HS-5 (cell line): ENCODE measurements at regions not wholly inside any gene's neighbourhood (a gene's known extent, or its start where the extent isn't known, plus 50 kb on each side); places are given as distances from the start of the nearest gene placed in this dataset.

ENCODE experiments used
- DNase-seq: peaks from one replicate; pipeline ENCODE4 v3.0.0-alpha.2; 2012; ENCODE audit warnings: low read depth

DNA sequence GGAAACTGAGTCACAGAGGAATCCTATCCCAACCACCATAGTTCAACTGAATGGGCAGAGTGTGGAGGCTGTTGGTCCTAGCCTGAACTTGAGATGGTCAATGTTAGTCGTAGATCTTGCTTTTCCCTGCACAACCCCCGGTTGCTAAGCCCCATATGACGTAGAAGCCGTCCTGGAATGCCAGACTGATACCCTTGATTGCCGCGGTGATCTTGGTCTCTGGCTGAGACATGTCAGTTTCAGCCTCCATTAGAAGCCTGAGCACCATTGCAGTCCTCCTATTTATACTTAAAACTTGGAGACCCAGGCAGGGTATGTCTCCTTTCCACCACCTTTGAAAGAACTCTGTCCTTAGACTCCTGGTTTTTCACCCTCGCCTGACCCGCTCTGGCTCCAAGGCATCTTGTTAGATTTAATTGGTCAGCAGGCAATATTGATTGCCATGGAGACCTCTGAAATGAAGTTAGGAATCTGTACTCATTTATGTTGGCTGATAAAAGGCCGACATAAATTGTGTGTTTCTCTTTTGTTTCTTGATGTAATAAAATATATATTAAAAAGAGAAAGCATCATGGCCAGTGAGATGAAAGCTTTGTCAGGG is 53.4 kb downstream of the RPLP1 start:
- no peak for DNase-seq

DNA sequence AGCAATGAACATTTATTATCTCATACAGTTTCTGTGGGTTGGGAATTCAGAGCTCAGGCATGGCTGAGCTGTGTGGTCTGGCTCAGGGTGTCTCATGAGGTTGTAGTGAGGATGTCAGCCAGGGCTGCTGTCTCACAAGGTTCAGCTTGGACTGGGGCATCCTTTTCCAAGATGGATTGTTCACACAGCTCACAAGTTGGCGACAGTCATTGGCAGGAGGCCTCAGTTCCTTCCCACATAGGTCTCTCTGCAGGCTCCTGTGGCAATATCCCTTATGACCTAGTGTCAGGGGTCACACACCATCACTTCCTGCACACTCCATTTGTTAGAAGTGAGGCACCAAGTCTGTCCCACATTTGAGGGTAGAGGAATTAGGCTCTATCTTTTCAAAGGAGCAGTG is 56.0 kb downstream of the RPLP1 start:
- no peak for DNase-seq

DNA sequence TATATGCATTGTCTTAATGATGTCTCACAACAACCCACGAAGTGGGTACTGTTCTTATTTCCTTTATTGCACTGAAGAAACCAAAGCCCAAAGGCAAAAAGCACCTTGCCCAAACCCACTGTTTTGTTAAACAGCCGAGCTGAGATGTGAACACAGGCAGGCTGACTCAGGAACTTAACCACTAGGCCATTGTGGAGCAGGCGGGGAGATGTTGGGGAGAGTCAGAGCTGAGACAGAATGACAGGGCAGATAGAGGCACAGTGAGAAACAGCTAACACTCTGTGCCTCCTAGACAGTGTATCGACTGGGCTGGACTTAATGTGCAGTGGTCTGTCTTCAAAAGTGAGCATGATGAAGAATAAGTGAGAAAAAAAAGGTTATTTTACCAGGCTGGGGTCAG is 56.5 kb downstream of the RPLP1 start:
- no peak for DNase-seq

DNA sequence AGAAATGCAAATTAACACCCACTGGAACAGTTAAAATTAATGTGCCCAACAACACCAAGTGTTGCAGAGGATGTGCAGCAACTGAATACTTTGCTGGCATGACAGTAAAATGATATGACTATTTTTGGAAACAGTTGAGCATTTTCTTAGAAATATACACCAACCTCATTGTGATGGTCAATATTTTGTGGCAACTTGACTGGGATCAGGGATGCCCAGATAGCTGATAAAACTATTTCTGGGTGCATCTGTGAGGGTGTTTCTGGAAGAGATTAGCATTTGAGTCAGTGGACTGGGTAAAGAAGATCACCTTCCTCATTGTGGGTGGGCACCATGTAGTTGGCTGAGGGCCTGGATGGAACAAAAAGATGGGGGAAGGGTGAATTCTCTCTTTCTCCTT is 57.9 kb downstream of the RPLP1 start:
- DNase-seq, result no peak

DNA sequence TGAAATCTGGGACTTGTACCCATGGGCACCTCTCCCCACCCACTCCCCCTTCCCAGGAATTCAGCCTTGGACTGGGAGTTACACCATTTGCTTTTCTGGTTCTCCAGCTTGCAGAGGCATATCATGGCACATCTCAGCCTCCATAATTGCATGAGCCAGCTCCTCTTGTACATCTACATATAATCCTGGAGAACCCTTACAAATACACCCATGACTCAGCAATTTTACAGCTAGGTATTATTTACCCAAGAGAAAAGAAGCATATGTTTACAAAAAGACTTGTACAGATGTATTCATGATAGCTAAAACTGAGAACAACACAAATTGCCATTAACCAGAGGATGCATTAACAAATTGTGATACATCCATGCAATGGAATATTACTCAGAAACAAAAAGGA is 58.4 kb downstream of the RPLP1 start:
- no peak for DNase-seq

DNA sequence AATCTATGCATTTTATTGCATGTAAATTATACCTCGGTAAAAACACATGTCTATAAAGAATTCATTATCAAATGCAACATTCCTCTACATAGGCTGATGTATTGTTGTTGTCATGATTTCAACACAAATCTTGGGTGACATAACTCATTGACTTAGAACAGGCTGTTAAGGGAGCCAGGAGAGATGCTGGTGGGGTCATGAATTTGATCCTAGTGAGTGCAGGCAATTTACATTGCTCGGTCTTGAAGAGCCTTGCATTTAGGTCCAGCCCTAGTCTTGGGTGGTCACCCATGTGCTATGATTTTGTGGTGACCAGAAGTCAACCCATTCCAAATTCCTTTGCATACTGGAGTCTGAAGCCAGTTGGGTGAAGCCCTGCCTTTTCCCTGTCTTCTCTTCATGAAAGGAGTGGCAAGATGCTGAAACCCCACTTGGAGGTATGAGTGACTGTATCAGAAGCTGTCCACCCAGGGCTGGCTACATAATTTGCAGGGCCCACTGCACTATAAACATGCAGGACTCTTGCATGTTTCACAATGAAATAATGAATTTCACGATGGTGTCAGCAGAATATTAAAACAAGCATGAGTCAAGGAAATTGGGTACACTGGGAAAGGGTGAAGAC is 59.2 kb downstream of the RPLP1 start:
- no peak for DNase-seq

DNA sequence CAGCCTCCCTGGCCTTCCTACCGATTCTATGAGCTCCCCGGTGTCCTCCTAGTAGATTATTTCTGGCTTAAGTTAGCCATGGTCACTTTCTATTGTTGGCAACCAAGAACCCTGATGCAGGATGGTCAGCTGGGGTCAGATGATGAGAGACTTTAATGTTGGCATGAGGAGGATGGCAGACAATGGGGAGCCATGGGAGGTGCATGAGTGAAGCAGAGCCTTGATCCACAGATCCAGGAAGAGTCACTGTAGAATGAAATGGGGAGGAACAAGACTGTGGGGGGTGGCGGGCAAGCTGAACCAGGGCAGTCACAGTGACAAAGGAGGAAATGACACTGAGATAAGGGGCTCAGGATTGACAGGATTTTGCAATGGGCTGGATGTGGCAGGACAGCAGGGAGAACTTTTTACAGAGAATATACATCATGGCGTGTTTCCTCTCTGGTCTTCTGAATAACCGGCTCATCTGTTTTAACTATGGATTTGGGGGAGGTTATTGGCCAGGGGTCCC is 60.9 kb downstream of the RPLP1 start:
- DNase-seq, result no peak

DNA sequence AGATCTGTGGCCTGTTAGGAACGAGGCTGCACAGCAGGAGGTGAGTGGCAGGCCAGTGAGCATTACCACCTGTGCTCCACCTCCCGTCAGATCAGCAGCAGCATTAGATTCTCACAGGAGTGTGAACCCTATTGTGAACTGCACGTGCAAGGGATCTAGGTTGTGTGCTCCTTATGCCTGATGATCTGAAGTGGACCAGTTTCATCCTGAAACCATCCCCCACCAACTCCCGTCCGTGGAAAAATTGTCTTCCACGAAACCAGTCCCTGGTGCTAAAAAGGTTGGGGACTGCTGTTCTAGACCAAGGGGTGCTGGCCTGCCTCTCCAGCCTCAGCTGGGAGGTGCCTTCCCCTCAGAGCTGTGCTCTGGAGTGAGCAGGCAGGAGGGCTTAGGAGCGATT is 61.4 kb downstream of the RPLP1 start:
- no peak for DNase-seq

DNA sequence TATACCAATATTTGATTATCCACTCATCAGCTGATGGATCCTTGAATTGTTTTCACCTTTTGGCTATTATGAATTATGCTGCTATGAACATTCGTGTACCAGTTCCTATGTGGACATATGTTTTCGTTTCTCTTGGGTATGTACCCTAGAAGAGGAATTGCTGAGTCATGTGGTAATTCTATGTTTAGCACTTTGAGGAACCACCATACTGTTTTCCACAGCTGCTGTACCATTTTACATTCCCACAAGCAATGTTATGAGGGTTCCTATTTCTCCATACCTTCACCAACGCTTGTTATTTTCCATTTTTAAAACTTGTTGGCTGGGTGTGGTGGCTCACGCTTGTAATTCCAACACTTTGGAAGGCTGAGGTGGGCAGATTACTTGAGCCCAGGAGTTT is 62.9 kb downstream of the RPLP1 start:
- DNase-seq, result no peak

DNA sequence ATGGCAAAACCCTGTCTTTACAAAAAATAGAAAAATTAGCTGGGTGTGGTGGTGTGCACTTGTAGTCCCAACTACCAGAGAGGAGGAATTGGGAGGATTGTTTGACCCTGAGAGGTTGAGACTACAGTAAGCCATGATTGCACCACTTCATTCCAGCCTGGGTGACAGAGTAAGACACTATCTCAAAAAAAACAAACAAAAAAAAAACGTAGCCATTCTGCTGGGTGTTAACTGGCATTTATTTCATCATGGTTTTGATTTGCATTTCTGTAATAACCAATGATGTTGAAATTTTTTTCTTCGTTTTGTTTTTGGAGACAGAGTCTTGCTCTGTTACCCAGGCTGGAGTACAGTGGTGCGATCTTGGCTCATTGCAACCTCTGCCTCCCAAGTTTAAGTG is 63.3 kb downstream of the RPLP1 start:
- DNase-seq, result no peak

DNA sequence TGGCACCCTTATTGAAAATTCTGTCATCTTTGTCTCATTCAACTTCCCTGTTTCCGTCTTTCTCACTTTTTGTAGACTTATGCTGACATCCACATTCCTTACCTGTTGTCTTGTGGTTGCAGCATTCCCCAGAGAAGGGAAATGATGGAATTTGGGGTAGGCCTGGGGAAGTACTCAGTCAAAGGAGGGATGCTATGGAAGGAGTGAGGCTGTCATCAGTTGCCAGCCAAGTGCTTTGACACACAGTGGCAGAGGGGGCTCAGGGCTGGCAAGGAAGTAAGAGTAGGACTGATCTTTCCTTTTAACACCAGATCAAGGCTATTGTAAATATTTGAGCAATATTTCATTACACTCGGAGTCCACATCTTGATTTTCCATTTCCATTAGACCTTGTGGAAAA is 64.4 kb downstream of the RPLP1 start:
- DNase-seq, result no peak

DNA sequence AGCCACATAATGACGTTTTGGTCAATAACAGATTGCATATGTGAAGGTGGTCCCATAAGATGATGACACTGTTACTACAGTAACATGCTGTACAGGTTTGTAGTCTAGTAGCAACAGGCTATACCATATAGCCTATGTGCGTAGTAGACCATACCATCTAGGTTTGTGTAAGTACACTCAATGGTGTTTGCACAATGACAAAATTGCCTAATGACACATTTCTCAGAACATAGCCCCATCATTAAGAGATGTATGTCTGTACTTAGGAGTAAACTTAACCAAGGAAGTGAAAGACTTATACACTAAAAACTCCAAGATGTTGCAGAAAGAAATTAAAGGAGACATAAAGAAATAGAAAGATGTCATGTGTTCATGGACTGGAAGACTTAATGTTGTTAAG is 66.2 kb downstream of the RPLP1 start:
- no peak for DNase-seq

DNA sequence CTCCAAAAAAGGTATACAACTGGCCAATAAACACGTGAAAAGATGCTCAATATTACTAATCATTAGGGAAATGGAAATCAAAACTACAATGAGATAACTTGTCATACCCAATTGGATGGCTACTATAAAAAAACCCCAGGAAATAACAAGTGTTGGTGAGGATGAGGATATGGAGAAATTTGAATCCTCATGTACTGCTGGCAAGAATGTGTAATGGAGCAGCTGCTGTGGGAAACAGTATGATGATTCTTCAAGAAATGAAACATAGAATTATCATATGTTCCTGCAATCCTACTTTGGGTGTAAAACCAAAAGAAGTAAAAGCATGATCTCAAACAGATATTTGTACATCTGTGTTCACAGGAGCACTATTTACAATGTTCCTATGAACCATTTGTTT is 67.4 kb downstream of the RPLP1 start:
- DNase-seq, result no peak

DNA sequence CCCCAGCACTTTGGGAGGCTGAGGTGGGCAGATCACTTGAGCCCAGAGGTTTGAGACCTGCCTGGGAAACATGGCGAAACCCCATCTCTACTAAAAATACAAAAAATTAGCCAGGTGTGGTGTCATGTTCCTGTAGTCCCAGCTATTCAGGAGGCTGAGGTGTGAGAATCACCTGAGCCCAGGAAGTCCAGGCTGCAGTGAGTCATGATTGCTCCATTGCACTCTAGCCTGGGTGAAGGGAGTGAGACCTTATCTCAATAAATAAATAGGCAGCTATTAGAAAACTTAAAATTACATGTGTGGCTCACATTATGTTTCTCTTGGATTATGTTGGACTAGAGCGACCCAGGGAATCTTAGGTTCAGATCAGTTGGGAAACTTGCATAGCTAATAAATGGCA is 69.7 kb downstream of the RPLP1 start:
- no peak for DNase-seq

DNA sequence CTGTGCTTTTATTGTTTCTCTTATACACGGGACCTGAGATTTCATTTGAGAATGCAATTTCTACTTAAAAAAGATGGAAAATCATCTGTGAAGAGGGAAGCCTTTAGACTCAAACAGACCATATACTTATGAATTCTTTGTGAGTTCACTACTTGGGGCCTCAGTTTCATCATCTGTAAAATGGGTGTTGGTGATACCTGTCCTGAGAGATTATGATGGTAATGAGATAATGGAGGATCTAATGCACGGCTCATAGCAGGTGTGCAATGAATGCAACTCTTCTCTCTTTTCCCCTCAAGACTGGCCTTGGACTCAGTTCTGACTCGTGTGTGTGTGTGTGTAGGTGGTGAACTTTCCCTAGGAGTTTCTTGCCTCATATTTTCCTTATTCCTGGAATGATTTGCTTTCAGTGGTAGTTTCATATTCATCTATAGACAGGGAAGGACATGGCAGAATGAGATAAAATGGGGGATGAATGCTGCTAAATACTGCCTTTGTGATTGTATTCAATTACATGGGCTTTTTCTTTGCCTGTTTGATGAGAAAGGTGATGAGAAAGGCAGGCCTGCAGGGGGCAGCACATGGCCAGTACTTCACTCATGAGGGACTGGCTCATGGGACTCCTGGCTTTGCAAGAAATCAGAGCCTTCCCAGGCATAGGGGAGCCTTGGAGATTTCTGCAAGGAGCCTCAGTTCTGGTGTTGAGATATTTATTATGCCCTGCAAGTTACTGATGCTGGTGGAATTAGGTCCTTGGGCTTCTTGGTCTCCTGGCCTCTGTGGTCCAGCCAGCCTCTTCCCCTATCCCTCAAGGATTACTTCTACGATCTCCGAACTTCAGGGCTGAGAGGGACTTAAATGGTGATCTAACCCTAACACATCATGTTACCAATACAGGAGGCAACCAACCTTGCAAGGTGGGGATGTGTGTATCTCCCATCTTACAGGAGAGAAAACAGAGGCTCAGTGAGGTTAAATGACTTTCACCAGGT is 70.7 kb downstream of the RPLP1 start:
- DNase-seq, result no peak

DNA sequence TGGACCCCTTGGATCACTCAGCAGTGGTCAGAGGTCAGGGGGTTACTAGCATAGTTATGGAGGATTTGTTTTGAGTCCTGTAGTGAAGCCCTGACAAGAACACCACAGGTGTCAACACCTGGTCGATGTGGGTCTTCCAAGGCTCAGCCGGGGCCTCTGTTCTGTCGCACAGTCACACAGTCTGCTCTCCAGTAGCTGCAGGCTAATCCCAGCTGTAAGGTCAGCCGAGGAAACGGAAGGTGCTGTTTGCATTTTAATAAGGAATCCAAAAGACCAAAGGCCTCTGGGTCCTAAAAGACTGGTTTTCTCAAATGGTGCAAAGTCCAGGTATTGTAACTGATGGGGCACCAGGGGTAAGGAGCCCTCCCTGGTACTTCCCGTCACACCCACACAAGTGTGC is 71.7 kb downstream of the RPLP1 start:
- DNase-seq, result no peak

DNA sequence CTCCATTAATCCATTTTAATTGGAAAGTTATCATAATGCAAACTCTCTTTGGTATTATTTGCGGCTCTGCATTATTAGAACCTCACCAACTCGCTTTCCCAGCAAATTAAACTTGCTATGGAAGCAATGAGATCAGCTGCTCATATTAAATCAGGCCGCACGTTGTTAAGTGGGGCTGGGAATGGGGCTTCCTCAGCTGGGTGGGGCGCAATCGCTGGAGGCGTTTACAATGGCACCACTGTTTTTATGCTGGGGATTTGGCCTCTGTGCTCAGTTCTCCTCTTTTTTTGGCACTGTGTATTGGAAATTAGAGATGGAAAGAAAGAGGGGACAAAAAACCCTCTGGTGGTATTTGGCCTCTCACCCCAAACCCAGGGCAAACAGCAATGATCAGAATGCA is 72.2 kb downstream of the RPLP1 start:
- DNase-seq, result no peak

DNA sequence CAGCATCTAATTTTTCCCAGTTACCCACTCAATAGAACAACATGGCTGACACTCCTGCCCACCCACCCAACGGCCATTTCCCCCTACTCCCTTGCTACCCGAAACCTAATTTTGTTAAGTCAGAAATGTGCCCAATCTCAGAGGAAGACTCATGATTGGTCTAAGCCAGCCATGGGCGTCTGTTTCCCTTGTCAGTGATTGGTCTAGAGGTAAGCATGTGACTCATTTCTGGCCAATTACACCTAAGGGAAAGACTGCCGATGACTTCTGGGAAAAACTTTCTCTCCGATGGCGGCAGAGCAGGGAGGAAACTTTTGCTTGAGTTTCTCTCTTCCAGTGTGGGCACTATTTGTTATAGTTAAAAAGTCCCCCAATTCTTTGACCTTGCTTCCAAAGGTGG is 72.9 kb downstream of the RPLP1 start:
- DNase-seq, result no peak

DNA sequence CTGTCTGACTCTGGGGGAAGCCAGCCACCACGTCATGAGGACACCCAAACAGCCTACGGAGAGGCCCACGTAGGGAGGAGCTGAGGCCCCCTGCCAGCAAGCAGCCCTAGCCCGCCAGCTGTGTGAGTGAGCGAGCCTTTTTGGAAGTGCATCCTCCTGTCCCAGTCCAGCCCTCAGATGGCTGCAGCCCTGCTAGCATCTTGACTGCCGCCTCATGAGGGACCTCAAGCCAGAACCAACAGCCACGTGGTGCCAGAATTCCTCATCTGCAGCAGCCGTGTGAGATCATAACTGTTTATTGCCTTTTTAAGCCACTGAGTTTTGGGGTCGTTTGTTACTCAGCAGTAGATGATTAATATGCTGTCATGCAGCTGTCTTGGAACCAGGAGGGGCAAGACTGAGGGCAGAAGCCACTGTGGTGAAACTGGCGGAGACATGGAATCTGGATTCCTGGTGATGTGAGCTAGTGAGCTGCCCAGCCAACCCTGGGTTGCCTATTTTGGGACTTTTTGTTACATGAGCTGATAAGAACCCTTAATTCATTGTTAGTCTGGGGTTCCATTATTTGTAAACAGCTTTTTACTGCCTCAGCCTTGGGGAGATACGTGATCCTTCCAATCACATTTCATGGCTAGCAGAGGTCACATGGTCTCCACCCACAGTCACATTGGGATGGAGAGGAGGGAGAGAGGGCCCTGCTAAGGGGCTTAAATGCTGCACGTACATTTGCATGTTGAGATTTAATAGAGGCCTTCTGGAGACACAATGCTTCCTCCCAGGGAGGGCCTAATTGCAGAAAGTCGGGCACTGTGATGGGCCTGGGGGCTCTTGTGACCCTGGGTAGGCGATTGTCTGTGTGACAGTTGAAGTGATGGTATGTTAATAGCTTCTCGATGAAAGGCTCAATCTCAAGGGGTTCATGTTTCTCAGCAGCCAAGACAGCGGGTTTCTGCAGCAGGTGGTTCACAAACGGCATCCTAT is 73.8 kb downstream of the RPLP1 start:
- no peak for DNase-seq

DNA sequence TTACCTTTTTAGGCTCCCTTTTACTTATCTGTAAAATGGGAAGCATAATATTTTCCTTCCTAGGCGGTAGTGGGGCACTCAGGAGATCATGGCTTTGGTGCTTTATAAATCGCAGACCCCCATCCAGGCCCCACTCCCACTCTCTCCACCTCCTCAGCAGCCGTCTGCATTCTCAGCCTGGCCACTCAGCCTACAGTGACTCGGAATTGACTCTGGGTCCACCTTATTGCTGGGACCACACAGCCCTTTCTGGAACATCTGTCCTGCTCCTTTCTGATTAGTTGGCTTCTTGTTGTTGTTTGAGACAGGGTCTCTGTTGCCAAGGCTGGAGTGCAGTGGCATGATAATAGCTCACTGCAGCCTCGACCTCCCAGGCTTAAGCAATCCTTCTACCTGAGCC is 76.5 kb downstream of the RPLP1 start:
- no peak for DNase-seq

DNA sequence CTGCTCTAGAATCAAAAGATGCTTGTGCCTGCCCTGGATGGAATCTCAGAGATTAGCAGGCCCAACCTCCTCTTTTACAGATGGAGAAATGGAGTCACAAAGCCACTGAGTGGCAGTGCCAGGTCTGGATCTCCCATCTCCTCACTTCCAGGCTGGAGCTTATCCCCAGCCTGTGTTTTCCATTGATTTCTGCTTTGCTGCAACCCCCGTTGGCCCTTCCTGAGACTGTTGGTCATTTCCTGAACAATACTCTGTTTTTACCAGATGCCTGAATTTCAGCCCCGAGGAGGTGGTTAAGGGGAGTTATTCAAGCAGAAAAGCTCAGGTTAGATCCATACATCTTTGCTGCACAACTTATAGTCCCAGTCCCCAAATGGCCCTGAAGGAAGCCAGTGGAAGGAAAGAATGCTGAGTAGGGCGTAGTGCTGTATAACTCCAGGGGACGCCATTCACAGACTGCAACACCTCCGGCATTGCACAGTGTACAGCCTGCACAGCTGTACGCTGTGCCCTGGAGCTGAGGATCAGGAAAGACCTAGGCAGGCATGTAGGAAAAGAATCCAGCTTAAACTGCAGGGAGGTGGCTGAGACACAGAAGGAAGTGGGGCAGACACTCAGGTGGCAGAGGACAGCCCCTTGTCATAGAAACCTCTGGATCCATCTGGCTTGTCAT is 77.5 kb downstream of the RPLP1 start:
- no peak for DNase-seq
